ENCODE measurements at regions not wholly inside any gene's neighbourhood (a gene's known extent, or its start where the extent isn't known, plus 50 kb on each side); places are given as distances from the start of the nearest gene placed in this dataset.

DNA sequence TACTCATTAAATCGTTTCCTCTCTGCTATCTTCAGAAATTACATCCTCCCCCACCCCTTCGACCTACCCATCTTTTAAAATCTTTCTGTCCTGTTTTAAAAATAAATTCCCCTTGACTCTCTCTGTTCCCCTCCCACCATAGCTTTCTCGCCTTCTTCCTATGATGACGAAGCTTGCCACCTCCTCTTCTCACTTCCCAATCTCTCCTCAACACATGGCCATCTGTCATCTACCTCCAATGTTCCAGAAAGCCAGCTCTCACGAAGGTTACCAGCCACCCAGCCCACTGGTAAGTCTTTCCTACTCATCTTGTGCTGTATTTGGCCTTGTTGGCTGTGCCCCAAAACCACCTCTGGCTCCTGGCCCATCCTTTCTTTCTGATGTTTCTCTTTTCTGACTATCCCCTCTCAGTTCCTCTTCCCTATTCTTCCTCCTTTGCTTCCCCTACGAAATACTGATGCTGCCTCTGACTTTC lies 346.3 kb downstream of the ENC1 start:
- no peak for DNase-seq (ENCODE audit: low read depth in 2 of 3, low spot score in 2 of 3)

DNA sequence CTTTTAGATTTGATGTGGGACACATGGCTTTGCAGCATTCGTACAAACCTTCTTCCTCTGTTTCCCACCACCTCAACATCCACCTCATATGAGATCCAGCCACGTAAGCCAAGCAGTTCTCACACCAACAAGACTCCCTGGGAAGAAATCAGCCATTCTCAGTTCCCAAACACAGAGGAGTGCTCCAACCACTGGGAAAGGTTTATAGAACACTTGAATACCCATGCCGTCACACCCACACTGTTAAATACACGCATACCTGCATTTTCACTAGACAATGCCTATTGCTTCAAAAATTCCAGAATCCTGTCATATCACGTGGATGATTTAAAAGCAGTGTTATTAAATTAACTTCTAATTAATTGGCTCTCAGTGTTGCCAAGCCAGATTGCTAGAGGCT lies 347.3 kb downstream of the ENC1 start:
- no peak for DNase-seq (ENCODE audit: low read depth in 2 of 3, low spot score in 2 of 3)

DNA sequence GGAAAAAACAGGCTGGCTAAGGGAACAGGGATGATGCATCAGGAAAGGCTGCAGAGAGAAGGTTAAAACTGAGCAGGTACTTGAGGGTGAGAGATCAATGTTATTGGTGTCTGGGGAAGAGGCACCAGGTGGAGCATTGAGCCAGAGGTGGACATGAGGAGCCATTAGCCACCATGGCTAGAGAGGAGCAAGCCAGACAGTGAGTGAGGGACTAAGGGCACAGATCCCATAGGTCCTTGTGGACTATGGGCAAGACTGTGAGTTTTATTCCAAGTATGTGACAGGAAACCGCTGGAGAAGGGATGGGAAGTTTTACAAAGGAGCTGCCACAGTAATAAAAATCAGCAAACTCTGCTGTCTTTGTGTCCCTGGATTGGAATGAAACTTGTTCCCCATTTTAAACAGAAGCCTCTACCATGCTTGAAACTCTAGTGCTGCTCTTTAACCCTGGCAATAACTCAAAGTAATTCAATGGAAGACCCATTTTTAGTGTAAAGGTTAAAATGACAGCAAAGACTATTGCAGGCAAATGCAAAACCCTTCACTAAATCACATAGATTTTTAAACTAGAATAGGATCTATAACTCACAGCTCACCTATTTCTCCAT lies 349.8 kb downstream of the ENC1 start:
- no peak for DNase-seq (ENCODE audit: low read depth in 2 of 3, low spot score in 2 of 3)

DNA sequence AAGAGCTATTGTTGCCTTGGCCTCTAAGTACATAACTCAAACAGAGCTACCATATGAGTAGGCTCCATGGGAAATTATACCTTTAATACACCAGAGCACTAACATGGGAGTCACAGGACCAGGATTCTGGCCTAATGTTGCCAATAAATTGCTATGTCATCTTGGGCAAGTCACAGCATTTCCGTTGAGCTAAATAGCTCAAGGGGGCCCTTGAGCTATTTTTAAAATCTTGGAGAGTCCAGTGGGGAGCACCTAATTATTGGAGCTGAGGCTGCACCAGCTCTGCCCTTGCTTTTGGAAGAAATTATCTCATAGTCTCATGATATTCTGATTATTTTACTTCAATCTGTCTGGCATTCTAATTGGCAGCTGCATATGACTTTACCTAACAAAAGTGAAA lies 350.8 kb downstream of the ENC1 start:
- DNase-seq (ENCODE audit: low read depth in 2 of 3, low spot score in 2 of 3) = no peak

DNA sequence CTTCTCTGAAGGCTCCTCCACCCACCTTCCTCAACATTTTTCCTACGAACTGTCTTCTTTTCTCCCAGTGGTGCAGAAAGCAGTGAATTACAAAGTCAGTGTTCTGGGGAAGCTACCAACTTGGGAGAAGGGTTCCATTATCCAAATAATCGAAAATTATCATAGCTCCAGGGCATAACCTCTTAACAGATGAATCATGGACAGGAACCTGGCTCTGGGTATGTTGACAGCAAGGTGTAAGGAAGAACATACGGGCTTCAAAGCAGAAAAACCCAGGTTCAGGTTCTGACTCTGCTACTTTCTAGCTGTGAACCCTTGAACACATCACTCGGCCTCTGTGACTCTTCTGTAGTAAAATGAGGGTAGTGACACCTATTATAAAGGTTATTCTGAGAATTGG lies 351.3 kb downstream of the ENC1 start:
- no peak for DNase-seq (ENCODE audit: low read depth in 2 of 3, low spot score in 2 of 3)

DNA sequence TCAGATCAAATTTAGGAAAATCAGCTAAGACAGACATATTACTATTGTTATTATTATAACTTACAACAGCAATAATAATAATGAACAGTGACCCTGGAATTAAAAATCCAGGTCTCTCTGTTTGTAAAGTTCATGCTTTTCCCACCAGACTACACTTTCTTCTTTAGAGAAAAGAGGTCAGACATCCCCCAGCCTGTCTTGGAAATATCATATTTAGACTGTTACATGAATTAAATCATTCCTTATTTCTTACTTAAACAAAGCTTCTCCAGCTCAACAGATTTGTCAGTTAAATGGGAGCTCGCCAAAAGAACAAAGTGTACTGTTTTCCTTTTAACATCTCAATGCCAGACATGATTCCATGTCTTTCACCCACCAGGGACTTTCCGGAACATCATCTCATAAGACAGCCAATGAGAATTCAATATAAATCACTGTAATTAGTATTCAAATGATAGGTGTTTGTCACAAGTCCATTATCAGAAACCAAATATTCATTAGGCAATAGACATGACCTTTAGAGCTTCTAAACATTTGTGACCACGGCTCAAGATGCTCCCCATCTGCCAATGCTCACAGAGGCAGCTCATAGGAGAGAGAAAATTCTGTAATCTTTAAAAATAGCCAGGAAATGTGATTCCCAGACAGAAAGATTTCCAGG lies 351.9 kb downstream of the ENC1 start:
- no peak for DNase-seq (ENCODE audit: low read depth in 2 of 3, low spot score in 2 of 3)

DNA sequence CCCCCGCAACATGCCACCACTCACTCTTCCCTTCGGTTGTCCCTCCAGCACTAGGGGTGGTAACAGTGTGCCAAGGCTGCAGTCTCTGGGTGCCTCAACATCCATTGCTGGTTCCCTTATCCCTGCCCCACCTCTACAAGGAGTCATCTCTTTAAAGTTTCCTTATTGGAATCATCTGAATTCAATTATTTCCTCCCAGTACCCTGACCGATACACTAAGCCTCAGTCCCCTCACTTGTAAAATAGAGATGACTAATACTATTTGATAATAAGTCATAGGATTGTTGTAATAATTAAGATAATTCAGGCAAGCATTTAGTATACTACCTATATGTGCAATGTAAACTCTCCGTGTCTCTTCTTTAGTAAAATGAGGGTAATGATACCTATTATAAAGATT lies 352.5 kb downstream of the ENC1 start:
- DNase-seq (ENCODE audit: low read depth in 2 of 3, low spot score in 2 of 3) = no peak

DNA sequence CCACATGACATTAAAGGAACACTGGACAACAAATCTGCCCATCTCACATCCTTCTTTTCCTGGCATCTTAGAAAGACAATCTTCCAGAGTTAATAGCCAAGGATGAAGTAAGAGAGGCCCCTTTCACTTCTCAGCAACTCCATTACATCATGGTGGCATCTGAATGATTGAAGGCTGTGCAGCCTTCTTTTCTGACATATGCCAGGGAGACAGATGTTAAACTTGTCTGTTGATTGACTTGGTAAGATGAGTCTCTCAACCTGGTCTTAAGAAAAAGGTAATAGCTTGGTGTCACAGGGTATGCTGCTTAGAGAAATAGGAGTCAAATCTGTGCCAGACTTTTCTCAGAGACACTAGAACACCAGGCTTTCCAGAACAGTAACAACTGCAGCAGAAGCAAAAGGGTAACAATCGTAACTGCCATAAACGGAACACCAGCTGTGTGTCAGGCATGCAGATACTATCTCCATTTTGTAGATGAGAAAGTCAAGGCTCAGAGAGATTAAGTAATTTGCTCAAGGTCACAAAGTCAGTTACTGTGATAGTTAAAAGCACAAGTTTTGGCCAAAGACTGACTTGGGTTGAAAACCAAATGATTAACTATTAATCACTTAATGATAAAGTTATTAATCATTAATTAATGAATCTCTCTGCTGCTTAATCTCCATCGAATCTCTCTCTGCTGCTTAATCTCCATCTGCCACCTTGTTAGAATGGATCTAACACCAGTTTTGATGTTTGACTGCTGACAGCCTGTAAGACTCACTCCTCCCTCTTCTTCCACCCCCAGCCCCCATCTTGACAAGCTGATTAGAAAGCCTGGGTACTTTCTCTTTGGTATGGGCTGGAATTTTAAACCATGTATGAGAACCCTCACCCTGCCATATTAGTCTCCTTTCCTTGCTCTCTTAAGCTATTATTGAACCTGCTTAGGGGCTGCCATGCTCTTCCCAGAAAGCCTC lies 353.5 kb downstream of the ENC1 start:
- no peak for DNase-seq (ENCODE audit: low read depth in 2 of 3, low spot score in 2 of 3)

DNA sequence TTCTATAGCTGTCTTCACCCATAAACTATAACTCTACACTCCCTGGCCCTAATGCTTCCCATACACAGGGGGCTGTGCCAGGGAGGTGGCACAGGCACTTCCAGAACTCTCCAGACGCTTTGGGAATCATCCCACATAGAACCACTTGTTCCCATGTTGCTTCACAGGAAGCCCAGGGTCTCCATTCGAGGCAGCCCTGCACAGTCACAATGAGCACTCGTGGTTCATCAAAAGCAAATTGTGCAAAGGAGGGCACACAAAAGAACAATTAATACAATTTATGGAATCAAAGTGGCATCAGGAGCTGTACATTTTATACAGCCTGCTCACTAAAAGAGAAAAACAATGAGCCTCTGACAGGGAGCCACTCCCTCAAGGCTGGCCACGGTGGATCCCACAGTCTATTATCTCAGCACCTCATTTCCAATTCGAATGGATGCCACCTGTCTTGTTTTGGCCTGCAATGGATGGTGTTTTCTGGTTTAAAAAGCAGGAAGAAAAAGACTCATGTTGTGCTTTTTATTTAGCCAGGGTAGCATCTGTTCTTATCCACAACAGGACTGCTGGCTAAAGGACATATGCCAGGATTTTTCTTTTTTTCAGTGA lies 354.8 kb downstream of the ENC1 start:
- DNase-seq (ENCODE audit: low read depth in 2 of 3, low spot score in 2 of 3) = no peak

DNA sequence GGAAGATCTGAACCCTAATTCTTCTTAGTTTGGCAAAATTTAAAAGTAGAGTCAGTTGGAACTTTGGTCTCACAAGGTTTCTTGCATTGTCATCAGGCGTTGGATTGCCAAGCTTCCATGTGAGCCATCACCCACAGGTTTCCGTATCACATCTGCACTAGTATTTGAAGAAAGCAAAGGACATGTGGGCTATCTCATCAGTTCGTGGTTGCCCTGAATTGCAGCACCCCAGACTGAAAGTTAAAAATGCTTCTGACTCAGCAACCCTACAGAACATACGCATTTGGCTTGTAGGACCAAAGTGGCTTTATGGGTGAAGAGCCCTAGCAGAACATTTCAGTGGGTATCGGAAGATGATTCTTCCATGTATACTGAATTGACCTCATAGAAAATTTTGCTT lies 358.0 kb downstream of the ENC1 start:
- DNase-seq (ENCODE audit: low read depth in 2 of 3, low spot score in 2 of 3) = no peak

DNA sequence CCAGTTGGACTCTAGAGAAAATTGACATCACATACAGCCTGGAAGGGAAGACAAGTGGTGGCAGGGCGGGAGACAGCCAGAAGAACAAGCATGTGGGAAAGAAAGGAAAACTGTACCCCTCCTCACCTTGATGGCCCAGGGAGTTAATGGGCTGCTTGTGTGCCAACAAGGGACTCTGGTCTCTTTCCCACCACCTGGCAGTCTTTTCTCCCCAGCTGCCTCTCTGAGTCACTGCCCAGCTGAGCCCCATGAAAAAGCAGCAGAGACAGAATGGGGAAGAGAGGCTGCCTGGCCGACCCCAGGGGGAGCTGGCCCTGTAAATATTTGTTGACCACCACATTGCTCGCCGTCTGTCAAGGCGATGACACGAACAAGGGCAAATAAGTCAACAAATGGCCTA lies 359.4 kb downstream of the ENC1 start:
- no peak for DNase-seq (ENCODE audit: low read depth in 2 of 3, low spot score in 2 of 3)

DNA sequence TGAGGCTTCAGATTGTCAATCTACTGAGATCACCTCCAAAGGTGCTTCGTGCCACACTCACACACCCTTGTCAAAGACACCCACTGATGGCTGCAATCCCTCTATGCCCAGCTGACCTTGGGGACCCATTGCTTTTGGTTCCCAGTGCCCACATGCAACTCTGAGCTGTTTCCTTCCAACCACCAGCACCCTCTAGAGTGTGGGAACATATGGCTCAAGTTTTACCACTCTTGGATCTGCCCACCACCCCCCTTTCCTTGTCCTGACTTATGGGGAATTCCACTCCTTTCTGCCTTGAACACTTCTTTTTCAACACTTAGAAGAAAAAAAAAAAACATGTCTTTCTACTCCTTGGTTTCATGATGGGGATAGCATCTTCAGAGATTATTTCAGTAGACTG lies 360.2 kb downstream of the ENC1 start:
- no peak for DNase-seq (ENCODE audit: low read depth in 2 of 3, low spot score in 2 of 3)

DNA sequence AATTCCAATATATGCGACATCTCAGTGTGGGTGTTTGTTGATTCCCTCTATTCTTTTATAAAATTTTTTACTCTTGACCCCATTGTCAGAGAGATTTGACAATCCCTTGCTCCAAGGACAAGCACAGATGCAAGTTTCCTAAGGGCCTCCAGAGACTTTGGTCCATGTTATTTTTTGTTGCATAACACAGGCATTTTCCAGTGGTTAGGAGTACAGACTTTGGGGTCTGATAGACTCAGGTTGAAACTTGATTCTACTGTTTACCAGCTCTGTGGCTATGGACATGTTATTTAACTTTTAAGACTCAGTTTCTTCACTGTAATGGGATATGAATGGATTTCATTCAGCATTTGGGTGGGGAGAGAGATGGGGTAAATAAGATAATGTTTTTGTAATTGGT lies 361.3 kb downstream of the ENC1 start:
- no peak for DNase-seq (ENCODE audit: low read depth in 2 of 3, low spot score in 2 of 3)

DNA sequence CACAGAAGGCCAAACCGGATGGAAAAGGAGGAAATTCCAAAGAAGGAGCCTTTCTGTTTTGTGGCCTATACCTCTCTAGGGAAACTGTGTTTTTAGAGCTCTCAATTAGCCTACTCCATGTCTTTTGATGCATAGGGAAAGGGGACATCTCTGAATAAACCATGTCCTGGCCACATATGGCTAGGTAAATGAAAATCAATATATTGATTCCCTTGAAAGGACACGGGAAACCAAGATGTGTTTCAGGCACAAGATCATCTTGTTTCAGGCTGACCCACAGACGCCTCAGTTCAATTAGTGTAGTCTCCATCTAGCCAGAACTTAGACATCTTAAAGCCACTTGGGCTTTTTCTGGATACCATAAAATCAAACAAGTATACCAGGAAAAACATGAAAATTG lies 363.1 kb downstream of the ENC1 start:
- DNase-seq (ENCODE audit: low read depth in 2 of 3, low spot score in 2 of 3) = no peak

DNA sequence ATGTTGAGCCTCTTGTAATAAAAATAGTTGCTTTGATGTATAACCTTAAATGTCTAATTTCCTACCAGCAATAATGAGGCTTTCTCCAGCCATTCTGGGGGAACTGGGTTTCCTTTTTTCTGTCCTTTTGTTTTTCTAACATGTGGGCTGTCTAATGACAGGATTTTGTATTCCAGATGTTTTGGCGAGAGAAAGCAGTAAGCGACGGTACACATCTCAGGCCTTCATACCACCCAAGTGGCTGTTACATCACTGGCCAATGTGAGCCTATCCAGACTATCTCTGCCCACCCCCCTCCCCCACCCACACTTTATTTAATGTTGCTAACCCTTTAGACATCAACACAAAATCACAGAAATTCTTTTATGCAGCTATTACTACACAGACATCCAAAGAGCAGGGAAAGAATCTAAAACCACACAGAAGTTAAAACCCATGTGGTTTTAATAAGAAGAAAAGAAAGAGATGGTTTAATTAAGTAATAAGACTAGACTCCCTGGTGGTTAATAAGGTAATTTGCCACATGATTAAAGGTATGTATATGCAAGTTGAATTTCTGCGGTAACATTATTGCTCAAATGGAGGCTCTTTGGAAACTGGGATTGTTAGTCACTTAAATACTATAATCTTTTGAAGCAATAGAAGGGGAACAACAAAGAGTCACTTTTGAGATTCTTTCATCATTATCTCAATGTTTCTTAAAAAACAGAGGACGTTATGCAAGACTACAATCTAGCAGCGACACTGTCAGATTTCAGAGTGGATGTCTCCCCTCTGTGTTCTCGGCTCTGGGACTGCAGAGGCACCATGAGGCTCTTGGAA lies 365.1 kb downstream of the ENC1 start:
- no peak for DNase-seq (ENCODE audit: low read depth in 2 of 3, low spot score in 2 of 3)

DNA sequence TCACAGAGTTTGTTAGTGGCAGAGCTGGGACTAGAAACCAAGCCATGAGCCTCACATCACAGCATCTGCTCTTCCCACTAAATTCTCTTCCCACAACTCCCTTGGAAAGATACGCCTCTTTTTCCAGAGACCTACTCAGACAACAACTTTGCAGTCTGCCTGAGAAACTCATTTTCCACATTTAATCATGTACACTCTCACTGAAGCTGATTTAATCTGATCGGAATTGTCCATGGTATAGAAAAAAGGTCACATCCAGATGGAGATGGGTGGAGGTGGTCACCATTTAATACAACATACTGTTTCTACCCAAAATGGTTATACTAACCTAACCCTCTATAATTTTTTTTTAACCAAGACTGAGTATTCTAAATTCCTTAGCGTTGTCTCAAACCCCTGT lies 366.2 kb downstream of the ENC1 start:
- no peak for DNase-seq (ENCODE audit: low read depth in 2 of 3, low spot score in 2 of 3)

DNA sequence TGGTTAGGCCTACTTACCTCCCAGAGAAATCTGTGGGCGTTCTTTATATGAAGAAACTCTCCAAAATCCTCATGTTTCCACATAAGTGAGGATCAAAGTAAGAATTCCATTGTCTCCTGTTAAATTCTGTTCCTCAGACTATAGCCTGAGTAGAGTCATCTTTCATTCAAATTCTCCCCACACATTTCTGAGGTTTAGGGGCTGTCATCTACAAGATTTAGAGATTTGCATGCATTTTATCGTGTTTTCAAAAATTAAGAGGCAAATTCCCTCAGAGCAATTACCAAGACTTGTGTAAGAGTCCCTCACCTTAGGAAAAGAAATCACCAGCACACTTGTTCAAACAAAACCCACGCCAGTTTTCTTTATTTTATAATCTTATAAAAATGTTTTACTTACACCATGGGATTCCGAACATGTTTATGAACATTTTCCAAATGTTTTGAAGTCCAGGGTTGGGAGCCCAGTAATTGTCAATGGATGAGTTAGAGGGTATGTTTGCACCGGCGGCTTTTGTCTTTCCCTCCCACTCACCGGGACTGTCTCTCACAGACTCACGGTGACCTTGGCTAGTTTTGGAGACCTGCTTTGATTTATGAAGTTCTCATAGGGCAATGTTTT lies 367.6 kb downstream of the ENC1 start:
- DNase-seq (ENCODE audit: low read depth in 2 of 3, low spot score in 2 of 3) = no peak

DNA sequence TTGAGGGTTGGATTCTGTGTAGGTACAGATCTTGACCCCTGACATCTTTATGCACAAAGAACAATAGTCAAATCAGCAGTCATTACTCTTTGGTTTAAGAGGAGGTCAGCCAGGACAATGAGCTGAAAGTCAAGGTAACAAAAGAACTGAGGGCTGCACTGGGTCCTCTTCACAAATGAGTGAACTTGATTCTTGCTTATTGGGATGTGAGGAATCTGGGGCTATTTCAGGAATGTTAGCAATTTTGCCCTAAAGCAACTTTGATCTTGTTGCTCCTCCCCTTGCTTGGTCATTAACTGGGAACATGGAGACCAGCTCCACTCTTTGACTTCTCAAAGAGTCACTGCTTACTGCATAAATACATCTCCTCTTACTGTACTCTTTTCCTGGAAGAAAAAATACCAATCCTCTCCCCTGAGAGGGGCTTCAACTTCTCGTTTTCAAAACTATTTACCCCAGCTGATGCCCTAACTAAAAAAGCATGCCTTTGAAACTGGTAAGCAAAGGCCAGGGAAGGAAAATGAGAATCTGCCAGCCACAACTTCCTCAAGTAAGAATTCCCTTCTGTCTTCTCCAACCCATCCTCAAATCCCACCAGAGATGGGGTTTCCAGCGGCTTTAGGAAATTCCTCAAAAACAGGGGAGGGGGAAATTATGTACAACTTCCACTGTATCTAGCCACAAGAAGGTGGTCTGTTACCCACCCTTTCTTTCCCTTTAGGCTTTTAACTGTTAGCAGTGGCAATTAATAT lies 368.3 kb downstream of the ENC1 start:
- no peak for DNase-seq (ENCODE audit: low read depth in 2 of 3, low spot score in 2 of 3)

DNA sequence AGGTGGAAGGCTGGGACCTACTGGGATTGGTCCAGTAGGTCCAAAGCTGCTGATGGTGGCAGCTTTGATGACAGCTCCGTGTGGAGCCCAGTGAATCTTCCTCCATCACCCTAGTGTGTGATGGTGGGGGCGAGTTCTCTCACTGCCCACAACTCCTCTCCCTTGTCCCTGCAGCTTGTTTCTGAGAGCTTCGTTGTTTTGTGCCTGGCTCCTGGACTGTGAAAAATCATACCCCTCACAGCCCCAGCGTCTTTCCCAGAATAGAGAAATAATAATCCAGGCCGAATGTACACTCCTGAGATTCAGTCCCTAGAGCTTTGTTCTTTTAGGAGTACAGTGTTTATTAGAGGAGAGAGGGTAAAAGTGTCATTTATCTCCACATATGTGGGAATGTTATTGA lies 372.2 kb downstream of the ENC1 start:
- DNase-seq (ENCODE audit: low read depth in 2 of 3, low spot score in 2 of 3) = no peak

DNA sequence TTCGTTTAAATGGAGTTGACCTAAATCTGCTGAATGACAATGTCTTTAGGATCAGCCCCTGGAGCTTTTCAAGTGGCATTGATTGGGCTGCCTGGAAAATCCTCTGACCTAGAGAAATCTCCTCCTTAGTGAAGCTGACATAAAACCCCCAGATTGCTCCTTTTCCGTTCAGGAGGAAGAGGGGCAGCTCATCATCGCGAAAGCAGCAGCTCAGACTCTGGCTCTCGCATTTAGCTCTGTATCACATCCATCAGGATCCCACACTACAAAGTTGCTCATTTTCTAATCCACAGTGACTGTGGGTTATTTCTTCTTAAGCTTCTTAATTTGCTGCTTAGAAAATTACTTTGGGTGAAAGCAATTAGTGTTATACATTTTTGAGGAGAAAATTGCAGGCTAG lies 373.7 kb downstream of the ENC1 start:
- no peak for DNase-seq (ENCODE audit: low read depth in 2 of 3, low spot score in 2 of 3)

Measured in activated CD8-positive, alpha-beta memory T cell treated with anti-CD3 and anti-CD28 coated beads for 48 hours (primary cell).